ENCODE measurements at regions not wholly inside any gene's neighbourhood (a gene's known extent, or its start where the extent isn't known, plus 50 kb on each side); places are given as distances from the start of the nearest gene placed in this dataset.

DNA sequence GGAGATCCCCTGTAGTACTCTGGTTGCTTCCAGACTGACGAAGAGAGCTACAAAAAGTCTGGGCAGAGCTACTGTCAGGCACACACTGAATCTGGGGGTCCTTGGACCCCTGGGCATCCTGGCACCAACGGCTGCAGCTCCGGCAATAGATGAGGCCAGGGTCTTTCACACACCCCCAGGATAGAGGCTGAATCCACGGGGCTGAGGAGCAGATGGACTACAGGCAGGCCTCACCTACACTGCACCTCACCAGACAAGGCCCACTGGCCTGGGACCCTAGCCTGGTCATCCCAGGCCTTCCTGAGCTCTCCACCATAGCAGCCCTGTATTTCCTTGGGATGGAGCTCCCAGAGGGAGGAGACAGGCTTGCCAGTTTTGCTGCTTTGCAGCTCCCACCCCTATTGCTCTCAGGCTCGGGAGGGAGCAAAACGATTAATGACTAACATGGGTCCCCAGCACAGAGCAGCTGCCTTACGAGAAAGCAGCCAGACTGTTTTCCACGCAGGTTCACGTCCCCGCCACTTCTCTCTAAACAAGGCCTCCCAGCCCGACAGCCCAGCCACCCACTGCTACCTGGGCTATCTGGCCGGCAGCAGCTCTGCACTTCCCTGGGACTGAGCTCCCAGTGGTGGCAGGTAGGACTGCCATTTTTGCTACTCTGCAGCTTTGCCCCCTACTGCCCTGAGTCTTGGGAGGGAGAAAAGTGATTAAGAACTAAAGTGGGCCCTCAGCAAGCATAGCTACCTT is 1022.5 kb upstream of the ADGRL2 start:
- H3K27ac Mint-ChIP-seq: no peak overlapping the region
- Histone ChIP-seq H3K4me1 (ENCODE audit: insufficient read depth, low read length) (no peaks in the 10 kb centered on the region), H3K36me3 (ENCODE audit: insufficient read depth, low read length) (no peaks in the 10 kb centered on the region), H3K4me3 (ENCODE audit: low read length) (no peak overlapping the region), H3K9me3 (ENCODE audit: control insufficient read depth in 1 of 2, insufficient read depth in 1 of 2, low read length in 2 of 2) (peaks cover 0 to 19% of the 10 kb centered on the region in 2 experiments), H3K27me3 (ENCODE audit: control insufficient read depth in 1 of 2, insufficient read depth in 2 of 2, low read length in 2 of 2) (no peaks in the 10 kb centered on the region), H3K27ac (ENCODE audit: low read depth in 1 of 2, low read length in 2 of 2) (no peak overlapping the region)
- no peak for ATAC-seq (ENCODE audit: poor library complexity)
- DNase-seq: no peak
- peaks cover 9% of the 10 kb centered on the region for H3K9me3 Mint-ChIP-seq
- no peak overlapping the region for H3K4me3 Mint-ChIP-seq
- H3K27me3 Mint-ChIP-seq: no peaks in the 10 kb centered on the region
- H3K4me1 Mint-ChIP-seq (ENCODE audit: low read depth): no peaks in the 10 kb centered on the region
- H3K36me3 Mint-ChIP-seq (ENCODE audit: low read depth): no peaks in the 10 kb centered on the region
- intact Hi-C loops (cut with DNase I, micrococcal nuclease): no loop called here
- TF ChIP-seq, protein P1, sequence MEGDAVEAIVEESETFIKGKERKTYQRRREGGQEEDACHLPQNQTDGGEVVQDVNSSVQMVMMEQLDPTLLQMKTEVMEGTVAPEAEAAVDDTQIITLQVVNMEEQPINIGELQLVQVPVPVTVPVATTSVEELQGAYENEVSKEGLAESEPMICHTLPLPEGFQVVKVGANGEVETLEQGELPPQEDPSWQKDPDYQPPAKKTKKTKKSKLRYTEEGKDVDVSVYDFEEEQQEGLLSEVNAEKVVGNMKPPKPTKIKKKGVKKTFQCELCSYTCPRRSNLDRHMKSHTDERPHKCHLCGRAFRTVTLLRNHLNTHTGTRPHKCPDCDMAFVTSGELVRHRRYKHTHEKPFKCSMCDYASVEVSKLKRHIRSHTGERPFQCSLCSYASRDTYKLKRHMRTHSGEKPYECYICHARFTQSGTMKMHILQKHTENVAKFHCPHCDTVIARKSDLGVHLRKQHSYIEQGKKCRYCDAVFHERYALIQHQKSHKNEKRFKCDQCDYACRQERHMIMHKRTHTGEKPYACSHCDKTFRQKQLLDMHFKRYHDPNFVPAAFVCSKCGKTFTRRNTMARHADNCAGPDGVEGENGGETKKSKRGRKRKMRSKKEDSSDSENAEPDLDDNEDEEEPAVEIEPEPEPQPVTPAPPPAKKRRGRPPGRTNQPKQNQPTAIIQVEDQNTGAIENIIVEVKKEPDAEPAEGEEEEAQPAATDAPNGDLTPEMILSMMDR (IDR thresholded peaks at IDR 0.05): no peak
- POLR2A ChIA-PET: no interaction called here
- CTCF ChIA-PET: no interaction called here

DNA sequence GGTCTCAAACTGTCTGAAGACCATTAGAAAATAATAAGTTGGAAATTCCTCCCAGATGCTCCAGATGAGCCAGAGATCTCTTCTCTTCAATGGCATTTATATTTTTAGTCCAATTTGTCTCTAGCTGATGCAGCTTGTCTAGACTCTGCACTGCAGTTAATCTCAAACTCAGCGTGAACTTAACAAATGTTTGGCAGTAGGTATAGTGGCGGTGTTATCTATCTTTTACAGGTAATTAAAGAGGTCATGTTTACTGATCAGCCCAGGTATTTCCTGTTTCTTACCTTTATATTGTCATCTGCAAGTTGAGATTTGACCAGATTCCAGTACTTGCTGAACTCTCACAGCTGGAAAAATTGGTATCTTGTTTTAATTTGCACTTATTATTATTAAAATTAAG is 1024.5 kb upstream of the ADGRL2 start:
- no peaks in the 10 kb centered on the region for H3K27me3 Mint-ChIP-seq
- Histone ChIP-seq H3K36me3 (ENCODE audit: insufficient read depth, low read length) (no peaks in the 10 kb centered on the region), H3K9me3 (ENCODE audit: control insufficient read depth in 1 of 2, insufficient read depth in 1 of 2, low read length in 2 of 2) (peaks cover 0 to 18% of the 10 kb centered on the region in 2 experiments), H3K4me3 (ENCODE audit: low read length) (no peak overlapping the region), H3K27me3 (ENCODE audit: control insufficient read depth in 1 of 2, insufficient read depth in 2 of 2, low read length in 2 of 2) (no peaks in the 10 kb centered on the region), H3K27ac (ENCODE audit: low read depth in 1 of 2, low read length in 2 of 2) (no peak overlapping the region), H3K4me1 (ENCODE audit: insufficient read depth, low read length) (no peaks in the 10 kb centered on the region)
- no peaks in the 10 kb centered on the region for H3K4me1 Mint-ChIP-seq (ENCODE audit: low read depth)
- DNase-seq (no peak), ATAC-seq (ENCODE audit: poor library complexity) (no peak)
- POLR2A ChIA-PET: no interaction called here
- no peaks in the 10 kb centered on the region for H3K36me3 Mint-ChIP-seq (ENCODE audit: low read depth)
- peaks cover 8% of the 10 kb centered on the region for H3K9me3 Mint-ChIP-seq
- intact Hi-C loops (cut with DNase I, micrococcal nuclease): no loop called here
- TF ChIP-seq, protein P1 (IDR thresholded peaks at IDR 0.05): no peak
- CTCF ChIA-PET: no interaction called here
- H3K27ac Mint-ChIP-seq: no peak overlapping the region
- no peak overlapping the region for H3K4me3 Mint-ChIP-seq

GRCh38 chr1:80769208-80769750 is 1031.5 kb upstream of the ADGRL2 start:
- Mint-ChIP-seq H3K27me3 (no peaks in the 10 kb centered on the region), H3K4me1 (ENCODE audit: low read depth) (no peaks in the 10 kb centered on the region), H3K9me3 (peaks cover 3% of the 10 kb centered on the region), H3K36me3 (ENCODE audit: low read depth) (no peaks in the 10 kb centered on the region), H3K4me3 (no peak overlapping the region), H3K27ac (no peak overlapping the region)
- no peaks in the 10 kb centered on the region for H3K36me3 ChIP-seq (ENCODE audit: insufficient read depth, low read length)
- ChIA-PET CTCF (no interaction called here), POLR2A (no interaction called here)
- no peak overlapping the region for H3K27ac ChIP-seq (ENCODE audit: low read depth in 1 of 2, low read length in 2 of 2)
- TF ChIP-seq, protein P1 (IDR thresholded peaks at IDR 0.05): no peak
- H3K9me3 ChIP-seq (ENCODE audit: control insufficient read depth in 1 of 2, insufficient read depth in 1 of 2, low read length in 2 of 2): no peaks in the 10 kb centered on the region
- ATAC-seq (ENCODE audit: poor library complexity) (no peak), DNase-seq (no peak)
- intact Hi-C loops (cut with DNase I, micrococcal nuclease): no loop called here
- H3K4me1 ChIP-seq (ENCODE audit: insufficient read depth, low read length): no peaks in the 10 kb centered on the region
- H3K27me3 ChIP-seq (ENCODE audit: control insufficient read depth in 1 of 2, insufficient read depth in 2 of 2, low read length in 2 of 2): no peaks in the 10 kb centered on the region
- H3K4me3 ChIP-seq (ENCODE audit: low read length): no peak overlapping the region
